SJCRH30 (cell line): ENCODE measurements at regions not wholly inside any gene's neighbourhood (a gene's known extent, or its start where the extent isn't known, plus 50 kb on each side); places are given as distances from the start of the nearest gene placed in this dataset.
"Not testable (repeated sequence)": the region's sequence is repeated elsewhere in the genome, so short reads cannot be mapped to it uniquely, and the experiment has no call there.

Experiments used
- DNase-seq, 2 experiments: peaks; one replicate each; pipeline ENCODE4 v3.0.0-alpha.2; 2015 to 2020
- H3K27ac ChIP-seq: fragments of 250-450 bp; sonication (Bioruptor Pico); 2 replicates; pipeline ENCODE4 v1.5.1; 2020; ENCODE audit warnings: mild to moderate bottlenecking, moderate library complexity
- H3K27me3 ChIP-seq: fragments of 250-450 bp; sonication (Bioruptor Pico); 2 replicates; pipeline ENCODE4 v1.5.1; 2020; ENCODE audit warnings: mild to moderate bottlenecking, moderate library complexity
- H3K36me3 ChIP-seq: fragments of 250-450 bp; sonication (Bioruptor Pico); 2 replicates; pipeline ENCODE4 v1.5.1; 2020; ENCODE audit warnings: mild to moderate bottlenecking, moderate library complexity
- H3K4me1 ChIP-seq: fragments of 250-450 bp; sonication (Bioruptor Pico); 2 replicates; pipeline ENCODE4 v1.5.1; 2020; ENCODE audit warnings: mild to moderate bottlenecking, moderate library complexity
- H3K4me3 ChIP-seq: fragments of 250-450 bp; sonication (Bioruptor Pico); 2 replicates; pipeline ENCODE4 v1.5.1; 2020; ENCODE audit warnings: mild to moderate bottlenecking, moderate library complexity
- H3K9me3 ChIP-seq: fragments of 250-450 bp; sonication (Bioruptor Pico); replicated peaks from 2 replicates; pipeline ENCODE4 v1.5.1; 2020; ENCODE audit warnings: mild to moderate bottlenecking, moderate library complexity

- DNase-seq = no peak
- Histone ChIP-seq H3K36me3 (no peaks in the 10 kb centered on the region), H3K27ac (no peak overlapping the region), H3K27me3 (no peaks in the 10 kb centered on the region), H3K4me1 (no peaks in the 10 kb centered on the region), H3K9me3 (no peaks in the 10 kb centered on the region), H3K4me3 (no peak overlapping the region)
Measured at GRCh38 chr15:25587616-25588340, 149.0 kb upstream of the UBE3A start.

- Histone ChIP-seq H3K4me3 (no peak overlapping the region), H3K27ac (peak overlapping the region; percentile 76), H3K4me1 (no peaks in the 10 kb centered on the region), H3K27me3 (no peaks in the 10 kb centered on the region), H3K9me3 (no peaks in the 10 kb centered on the region), H3K36me3 (no peaks in the 10 kb centered on the region)
- DNase-seq = peak; percentile 54 to 63
Measured at GRCh38 chr15:25582886-25583285, 144.1 kb upstream of the UBE3A start.

GRCh38 chr15:25579127-25579526, 140.3 kb upstream of the UBE3A start:
- no peaks in the 10 kb centered on the region for H3K9me3 ChIP-seq

GRCh38 chr15:25572191-25572590, 133.4 kb upstream of the UBE3A start:
- H3K36me3 ChIP-seq = no peaks in the 10 kb centered on the region
- H3K27ac ChIP-seq = no peak overlapping the region
- no peak for DNase-seq
- H3K4me3 ChIP-seq = no peak overlapping the region
- H3K4me1 ChIP-seq = no peaks in the 10 kb centered on the region
- H3K27me3 ChIP-seq = no peaks in the 10 kb centered on the region
- H3K9me3 ChIP-seq = no peaks in the 10 kb centered on the region

More at GRCh38 chr15:25579127-25579526, 140.3 kb upstream of the UBE3A start:
- H3K36me3 ChIP-seq = no peaks in the 10 kb centered on the region
- H3K4me3 ChIP-seq = no peak overlapping the region
- H3K4me1 ChIP-seq = no peaks in the 10 kb centered on the region
- no peak overlapping the region for H3K27ac ChIP-seq
- no peaks in the 10 kb centered on the region for H3K27me3 ChIP-seq
- DNase-seq = no peak

GRCh38 chr15:25568751-25569150, 129.9 kb upstream of the UBE3A start:
- no peak for DNase-seq
- H3K4me3 ChIP-seq = no peak overlapping the region
- H3K36me3 ChIP-seq = no peaks in the 10 kb centered on the region
- no peaks in the 10 kb centered on the region for H3K4me1 ChIP-seq
- H3K27me3 ChIP-seq = no peaks in the 10 kb centered on the region
- H3K27ac ChIP-seq = no peak overlapping the region
- no peaks in the 10 kb centered on the region for H3K9me3 ChIP-seq

- H3K4me3 ChIP-seq, H3K9me3 ChIP-seq, H3K27me3 ChIP-seq, H3K4me1 ChIP-seq, H3K27ac ChIP-seq, DNase-seq, H3K36me3 ChIP-seq: not testable (repeated sequence)
Measured at GRCh38 chr15:25566545-25566944, 127.7 kb upstream of the UBE3A start.

- H3K36me3 ChIP-seq = no peaks in the 10 kb centered on the region
- H3K4me1 ChIP-seq = no peaks in the 10 kb centered on the region
- DNase-seq = no peak
- H3K27me3 ChIP-seq = no peaks in the 10 kb centered on the region; the same call in 1 of the 2 replicates
- no peaks in the 10 kb centered on the region for H3K9me3 ChIP-seq
- H3K4me3 ChIP-seq = no peak overlapping the region
- H3K27ac ChIP-seq = no peak overlapping the region
Measured at GRCh38 chr15:25565470-25566264, 126.8 kb upstream of the UBE3A start.

- H3K27me3 ChIP-seq = no peaks in the 10 kb centered on the region; the same call in 1 of the 2 replicates
- DNase-seq = no peak
Measured at GRCh38 chr15:25563596-25563995, 124.8 kb upstream of the UBE3A start.

GRCh38 chr15:25557926-25558325, 119.1 kb upstream of the UBE3A start:
- no peak overlapping the region for H3K4me3 ChIP-seq
- H3K4me1 ChIP-seq = no peaks in the 10 kb centered on the region
- no peaks in the 10 kb centered on the region for H3K9me3 ChIP-seq
- H3K36me3 ChIP-seq = no peaks in the 10 kb centered on the region
- H3K27ac ChIP-seq = no peak overlapping the region
- H3K27me3 ChIP-seq = no peaks in the 10 kb centered on the region; the same call in 1 of the 2 replicates
- DNase-seq = no peak

More at GRCh38 chr15:25563596-25563995, 124.8 kb upstream of the UBE3A start:
- no peak overlapping the region for H3K27ac ChIP-seq
- H3K36me3 ChIP-seq = no peaks in the 10 kb centered on the region
- H3K9me3 ChIP-seq = no peaks in the 10 kb centered on the region
- no peak overlapping the region for H3K4me3 ChIP-seq
- H3K4me1 ChIP-seq = no peaks in the 10 kb centered on the region

- Histone ChIP-seq H3K27ac (no peak overlapping the region), H3K9me3 (no peaks in the 10 kb centered on the region), H3K27me3 (no peaks in the 10 kb centered on the region; the same call in 1 of the 2 replicates), H3K4me3 (no peak overlapping the region), H3K4me1 (no peaks in the 10 kb centered on the region), H3K36me3 (no peaks in the 10 kb centered on the region)
- no peak for DNase-seq
Measured at GRCh38 chr15:25556136-25556535, 117.3 kb upstream of the UBE3A start.

GRCh38 chr15:25554640-25555039, 115.8 kb upstream of the UBE3A start:
- Histone ChIP-seq H3K4me3 (no peak overlapping the region), H3K27me3 (no peaks in the 10 kb centered on the region), H3K9me3 (no peaks in the 10 kb centered on the region), H3K36me3 (no peaks in the 10 kb centered on the region), H3K4me1 (no peaks in the 10 kb centered on the region), H3K27ac (no peak overlapping the region)
- DNase-seq = no peak

- no peak for DNase-seq
- Histone ChIP-seq H3K36me3 (no peaks in the 10 kb centered on the region), H3K9me3 (no peaks in the 10 kb centered on the region), H3K4me1 (peaks cover 22% of the 10 kb centered on the region), H3K27ac (no peak overlapping the region), H3K27me3 (no peaks in the 10 kb centered on the region), H3K4me3 (no peak overlapping the region)
Measured at GRCh38 chr15:25548600-25548999, 109.8 kb upstream of the UBE3A start.

- H3K27me3 ChIP-seq = no peaks in the 10 kb centered on the region
- no peak overlapping the region for H3K4me3 ChIP-seq
- H3K36me3 ChIP-seq = no peaks in the 10 kb centered on the region
- DNase-seq = no peak
- H3K4me1 ChIP-seq = peaks cover 34% of the 10 kb centered on the region
- peak overlapping the region; percentile 71 for H3K27ac ChIP-seq
- no peaks in the 10 kb centered on the region for H3K9me3 ChIP-seq
Measured at GRCh38 chr15:25545889-25546288, 107.1 kb upstream of the UBE3A start.

- Histone ChIP-seq H3K36me3 (no peaks in the 10 kb centered on the region), H3K4me1 (peaks cover 34% of the 10 kb centered on the region), H3K9me3 (no peaks in the 10 kb centered on the region), H3K4me3 (no peak overlapping the region), H3K27ac (peak overlapping the region; percentile 71), H3K27me3 (no peaks in the 10 kb centered on the region)
- DNase-seq = peak; percentile 51 to 64
Measured at GRCh38 chr15:25545017-25545416, 106.2 kb upstream of the UBE3A start.

GRCh38 chr15:25544076-25544475, 105.3 kb upstream of the UBE3A start:
- peak overlapping the region; percentile 71 for H3K27ac ChIP-seq
- H3K4me1 ChIP-seq = peaks cover 34% of the 10 kb centered on the region
- no peaks in the 10 kb centered on the region for H3K27me3 ChIP-seq
- H3K4me3 ChIP-seq = no peak overlapping the region
- no peaks in the 10 kb centered on the region for H3K36me3 ChIP-seq
- peak; percentile 28 to 59 for DNase-seq
- H3K9me3 ChIP-seq = no peaks in the 10 kb centered on the region
